ENCODE measurements at regions not wholly inside any gene's neighbourhood (a gene's known extent, or its start where the extent isn't known, plus 50 kb on each side); places are given as distances from the start of the nearest gene placed in this dataset.

DNA sequence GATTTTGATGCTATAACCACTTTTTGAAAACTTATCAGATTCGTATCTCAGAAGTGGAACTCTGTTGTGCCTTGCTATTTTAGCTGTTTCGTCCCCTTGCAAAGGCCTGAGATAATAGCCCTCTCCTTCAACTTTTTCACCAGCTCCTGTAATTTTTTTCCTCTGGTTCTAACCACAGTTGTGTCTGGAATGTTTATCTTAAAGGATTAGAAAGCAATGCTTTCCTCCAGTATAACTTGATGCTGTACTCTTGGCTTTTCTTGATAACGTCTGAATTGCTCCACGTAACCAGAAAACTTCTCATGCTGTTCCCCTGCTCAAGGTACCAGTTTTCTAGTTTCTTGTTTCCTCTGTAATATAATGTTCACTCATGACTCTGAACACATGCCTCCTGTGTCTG, 209.4 kb downstream of the DTWD2 start:
- no peak for FAIRE-seq
- Histone ChIP-seq H3K4me1 (ENCODE audit: control insufficient read depth, extremely low read depth, insufficient read depth, low read length) (no peaks in the 10 kb centered on the region), H4K20me1 (ENCODE audit: control insufficient read depth, extremely low read depth, insufficient read depth, low read length) (no peaks in the 10 kb centered on the region)

DNA sequence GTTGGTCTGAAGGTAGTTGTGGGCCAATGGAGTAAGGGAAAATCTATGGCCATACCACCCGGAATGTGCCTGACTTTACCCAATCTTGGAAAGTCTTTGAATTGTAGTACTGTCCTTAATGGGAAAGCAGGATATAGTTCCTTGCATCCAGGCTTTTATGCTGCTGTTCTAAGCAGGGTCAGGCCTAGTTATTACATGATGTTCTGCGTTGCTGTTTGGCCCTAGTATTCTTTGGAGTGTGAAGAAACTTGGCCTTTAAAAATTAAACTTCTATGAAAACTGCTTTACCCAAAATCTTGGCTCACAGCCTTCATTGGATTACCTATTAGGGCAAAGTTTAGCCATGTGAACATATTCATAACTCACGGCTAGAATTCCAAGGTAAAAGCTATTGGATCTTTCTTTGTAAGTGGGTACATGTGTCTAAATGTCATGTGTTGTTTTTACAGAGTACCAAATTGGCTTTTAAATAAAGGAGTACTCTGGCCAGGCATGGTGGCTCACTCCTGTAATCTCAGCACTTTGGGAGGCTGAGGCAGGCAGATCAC, 211.1 kb downstream of the DTWD2 start:
- H3K4me2 ChIP-seq (ENCODE audit: control insufficient read depth, extremely low read depth, insufficient read depth, low read depth, low read length), result no peak overlapping the region
- no peaks in the 10 kb centered on the region for H3K9me1 ChIP-seq (ENCODE audit: control insufficient read depth, extremely low read depth, insufficient read depth, low read length)
- H3K79me2 ChIP-seq (ENCODE audit: control insufficient read depth, insufficient read depth, low read length), result no peaks in the 10 kb centered on the region
- no peaks in the 10 kb centered on the region for H4K20me1 ChIP-seq (ENCODE audit: control insufficient read depth, extremely low read depth, insufficient read depth, low read length)
- no peak overlapping the region for H3K4me3 ChIP-seq (ENCODE audit: control insufficient read depth in 2 of 3, extremely low read depth in 1 of 3, insufficient read depth in 2 of 3, low read depth in 1 of 3, low read length in 3 of 3)
- TF ChIP-seq, protein P1, sequence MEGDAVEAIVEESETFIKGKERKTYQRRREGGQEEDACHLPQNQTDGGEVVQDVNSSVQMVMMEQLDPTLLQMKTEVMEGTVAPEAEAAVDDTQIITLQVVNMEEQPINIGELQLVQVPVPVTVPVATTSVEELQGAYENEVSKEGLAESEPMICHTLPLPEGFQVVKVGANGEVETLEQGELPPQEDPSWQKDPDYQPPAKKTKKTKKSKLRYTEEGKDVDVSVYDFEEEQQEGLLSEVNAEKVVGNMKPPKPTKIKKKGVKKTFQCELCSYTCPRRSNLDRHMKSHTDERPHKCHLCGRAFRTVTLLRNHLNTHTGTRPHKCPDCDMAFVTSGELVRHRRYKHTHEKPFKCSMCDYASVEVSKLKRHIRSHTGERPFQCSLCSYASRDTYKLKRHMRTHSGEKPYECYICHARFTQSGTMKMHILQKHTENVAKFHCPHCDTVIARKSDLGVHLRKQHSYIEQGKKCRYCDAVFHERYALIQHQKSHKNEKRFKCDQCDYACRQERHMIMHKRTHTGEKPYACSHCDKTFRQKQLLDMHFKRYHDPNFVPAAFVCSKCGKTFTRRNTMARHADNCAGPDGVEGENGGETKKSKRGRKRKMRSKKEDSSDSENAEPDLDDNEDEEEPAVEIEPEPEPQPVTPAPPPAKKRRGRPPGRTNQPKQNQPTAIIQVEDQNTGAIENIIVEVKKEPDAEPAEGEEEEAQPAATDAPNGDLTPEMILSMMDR (optimal IDR thresholded peaks at IDR 0.05 in 1 of 3, IDR thresholded peaks at IDR 0.05 in 1 of 3, conservative IDR thresholded peaks at IDR 0.05 in 1 of 3; ENCODE audit: extremely low read depth in 1 of 3, insufficient read depth in 2 of 3, low read length in 3 of 3), result no peak
- TF ChIP-seq EZH2 (IDR thresholded peaks at IDR 0.05; ENCODE audit: low read length), result no peak
- dilution Hi-C loops (cut with MboI; ENCODE audit: extremely low pct_ligation_motif_present, low sequenced_read_pairs), result no loop called here
- H3K9ac ChIP-seq (ENCODE audit: control insufficient read depth, extremely low read depth, insufficient read depth, low read length), result no peak overlapping the region
- H3K9me3 ChIP-seq (ENCODE audit: control insufficient read depth, low read depth, low read length), result no peaks in the 10 kb centered on the region
- FAIRE-seq (no peak), DNase-seq (ENCODE audit: low read depth, low spot score) (no peak)
- H3K36me3 ChIP-seq (ENCODE audit: control insufficient read depth in 2 of 2, extremely low read depth in 1 of 2, insufficient read depth in 2 of 2, low read length in 2 of 2), result no peaks in the 10 kb centered on the region
- H3K27ac ChIP-seq (ENCODE audit: control insufficient read depth, insufficient read depth, low read length), result no peak overlapping the region
- no peak overlapping the region for H2AFZ ChIP-seq (ENCODE audit: control insufficient read depth, low read length)
- no peaks in the 10 kb centered on the region for H3K27me3 ChIP-seq (ENCODE audit: control insufficient read depth, extremely low read depth, insufficient read depth, low read length)
- no peaks in the 10 kb centered on the region for H3K4me1 ChIP-seq (ENCODE audit: control insufficient read depth, extremely low read depth, insufficient read depth, low read length)

More for the DNA sequence above, 209.4 kb downstream of the DTWD2 start:
- no peaks in the 10 kb centered on the region for H3K27me3 ChIP-seq (ENCODE audit: control insufficient read depth, extremely low read depth, insufficient read depth, low read length)
- no peak for DNase-seq (ENCODE audit: low read depth, low spot score)
- no peaks in the 10 kb centered on the region for H3K79me2 ChIP-seq (ENCODE audit: control insufficient read depth, insufficient read depth, low read length)
- H3K9me1 ChIP-seq (ENCODE audit: control insufficient read depth, extremely low read depth, insufficient read depth, low read length), result no peaks in the 10 kb centered on the region
- H3K27ac ChIP-seq (ENCODE audit: control insufficient read depth, insufficient read depth, low read length), result no peak overlapping the region
- TF ChIP-seq, protein P1 (optimal IDR thresholded peaks at IDR 0.05 in 1 of 3, IDR thresholded peaks at IDR 0.05 in 1 of 3, conservative IDR thresholded peaks at IDR 0.05 in 1 of 3; ENCODE audit: extremely low read depth in 1 of 3, insufficient read depth in 2 of 3, low read length in 3 of 3), result no peak
- no peak for TF ChIP-seq EZH2 (IDR thresholded peaks at IDR 0.05; ENCODE audit: low read length)
- H3K9me3 ChIP-seq (ENCODE audit: control insufficient read depth, low read depth, low read length), result no peaks in the 10 kb centered on the region
- no peak overlapping the region for H3K9ac ChIP-seq (ENCODE audit: control insufficient read depth, extremely low read depth, insufficient read depth, low read length)
- dilution Hi-C loops (cut with MboI; ENCODE audit: extremely low pct_ligation_motif_present, low sequenced_read_pairs), result no loop called here
- H2AFZ ChIP-seq (ENCODE audit: control insufficient read depth, low read length), result no peak overlapping the region
- H3K4me3 ChIP-seq (ENCODE audit: control insufficient read depth in 2 of 3, extremely low read depth in 1 of 3, insufficient read depth in 2 of 3, low read depth in 1 of 3, low read length in 3 of 3), result no peak overlapping the region
- no peak overlapping the region for H3K4me2 ChIP-seq (ENCODE audit: control insufficient read depth, extremely low read depth, insufficient read depth, low read depth, low read length)
- H3K36me3 ChIP-seq (ENCODE audit: control insufficient read depth in 2 of 2, extremely low read depth in 1 of 2, insufficient read depth in 2 of 2, low read length in 2 of 2), result no peaks in the 10 kb centered on the region

Data from keratinocyte (primary cell).